ENCODE measurements at regions not wholly inside any gene's neighbourhood (a gene's known extent, or its start where the extent isn't known, plus 50 kb on each side); places are given as distances from the start of the nearest gene placed in this dataset.

GRCh38 chr5:152331006-152331405 is 74.1 kb downstream of the NMUR2 start:
- TF ChIP-seq, protein P1, sequence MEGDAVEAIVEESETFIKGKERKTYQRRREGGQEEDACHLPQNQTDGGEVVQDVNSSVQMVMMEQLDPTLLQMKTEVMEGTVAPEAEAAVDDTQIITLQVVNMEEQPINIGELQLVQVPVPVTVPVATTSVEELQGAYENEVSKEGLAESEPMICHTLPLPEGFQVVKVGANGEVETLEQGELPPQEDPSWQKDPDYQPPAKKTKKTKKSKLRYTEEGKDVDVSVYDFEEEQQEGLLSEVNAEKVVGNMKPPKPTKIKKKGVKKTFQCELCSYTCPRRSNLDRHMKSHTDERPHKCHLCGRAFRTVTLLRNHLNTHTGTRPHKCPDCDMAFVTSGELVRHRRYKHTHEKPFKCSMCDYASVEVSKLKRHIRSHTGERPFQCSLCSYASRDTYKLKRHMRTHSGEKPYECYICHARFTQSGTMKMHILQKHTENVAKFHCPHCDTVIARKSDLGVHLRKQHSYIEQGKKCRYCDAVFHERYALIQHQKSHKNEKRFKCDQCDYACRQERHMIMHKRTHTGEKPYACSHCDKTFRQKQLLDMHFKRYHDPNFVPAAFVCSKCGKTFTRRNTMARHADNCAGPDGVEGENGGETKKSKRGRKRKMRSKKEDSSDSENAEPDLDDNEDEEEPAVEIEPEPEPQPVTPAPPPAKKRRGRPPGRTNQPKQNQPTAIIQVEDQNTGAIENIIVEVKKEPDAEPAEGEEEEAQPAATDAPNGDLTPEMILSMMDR (IDR thresholded peaks at IDR 0.05), result no peak
- TF ChIP-seq POLR2A (IDR thresholded peaks at IDR 0.05), result no peak
